Spinal cord (tissue), 9 donors: ENCODE measurements at regions not wholly inside any gene's neighbourhood (a gene's known extent, or its start where the extent isn't known, plus 50 kb on each side); places are given as distances from the start of the nearest gene placed in this dataset.
"Not testable (repeated sequence)": the region's sequence is repeated elsewhere in the genome, so short reads cannot be mapped to it uniquely, and the experiment has no call there.

Experiments
- DNase-seq, 6 donors: peaks; one replicate each; pipeline versions ENCODE4 v3.0.0 to v3.0.0-alpha.2; 2013 to 2015; ENCODE audit warnings: low spot score in 6 of 6, low read depth in 4 of 6
- H3K27ac ChIP-seq: one replicate; pipeline ENCODE4 v1.5.1; 2013; ENCODE audit warnings: low read depth, low read length, control low read depth
- H3K27me3 ChIP-seq: one replicate; pipeline ENCODE4 v1.6.1; 2013; ENCODE audit warnings: low read length; ENCODE audit not compliant: control insufficient read depth, insufficient read depth
- H3K36me3 ChIP-seq: one replicate; pipeline ENCODE4 v1.6.1; 2013; ENCODE audit warnings: low read length; ENCODE audit not compliant: control insufficient read depth, insufficient read depth
- H3K4me1 ChIP-seq: one replicate; pipeline ENCODE4 v1.6.1; 2013; ENCODE audit warnings: low read length; ENCODE audit not compliant: control insufficient read depth, insufficient read depth
- H3K4me3 ChIP-seq: one replicate; pipeline ENCODE4 v1.5.1; 2013; ENCODE audit warnings: low read depth, low read length, control low read depth
- H3K9me3 ChIP-seq: one replicate; pipeline ENCODE4 v1.6.1; 2013; ENCODE audit warnings: low read length; ENCODE audit not compliant: control insufficient read depth, insufficient read depth
- WGBS: methylation state at CpG from one replicate; pipeline ENCODE4 v1.1.5; 2013; ENCODE audit warnings: missing lambda C conversion rate; ENCODE audit not compliant: insufficient coverage; 5-methylcytosine and 5-hydroxymethylcytosine counted together
- donor health status: healthy.

GRCh38 chr20:56722042-56722441 lies 92.9 kb downstream of the TFAP2C start:
- no peak overlapping the region for H3K27ac ChIP-seq
- no peaks in the 10 kb centered on the region for H3K36me3 ChIP-seq
- H3K4me1 ChIP-seq, result no peaks in the 10 kb centered on the region
- H3K27me3 ChIP-seq, result no peaks in the 10 kb centered on the region
- peak in 3 of 6 donors; percentile 33 to 73 (median 61) for DNase-seq
- no peaks in the 10 kb centered on the region for H3K9me3 ChIP-seq
- H3K4me3 ChIP-seq, result no peak overlapping the region
- WGBS, result 63% methylated on average over 10 of the region's 10 CpGs

DNA sequence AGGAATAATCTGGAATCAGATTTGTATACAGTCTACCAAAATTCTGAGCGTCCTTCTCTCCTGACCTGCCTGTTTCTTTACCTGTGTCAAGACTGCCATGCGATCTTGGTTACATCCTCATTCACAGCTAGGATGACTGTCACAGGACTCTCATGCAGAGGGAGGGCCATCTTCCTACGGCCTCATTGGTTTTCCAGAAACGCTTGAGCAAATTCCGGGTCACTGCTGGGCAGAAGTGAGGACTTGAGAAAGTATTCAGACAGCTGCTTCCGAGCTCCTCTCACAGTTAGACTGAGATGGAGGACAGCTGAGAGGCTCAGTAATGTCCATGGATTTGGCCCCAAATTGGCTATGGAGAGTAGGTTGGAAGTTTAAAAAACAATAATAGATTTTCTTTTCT lies 94.2 kb downstream of the TFAP2C start:
- Histone ChIP-seq H3K9me3 (no peaks in the 10 kb centered on the region), H3K4me3 (no peak overlapping the region), H3K36me3 (no peaks in the 10 kb centered on the region), H3K4me1 (no peaks in the 10 kb centered on the region), H3K27ac (no peak overlapping the region), H3K27me3 (no peaks in the 10 kb centered on the region)
- WGBS, result 95% methylated on average over 6 of the region's 6 CpGs
- no peak for DNase-seq

- no peak for DNase-seq
- no peaks in the 10 kb centered on the region for H3K36me3 ChIP-seq
- WGBS, result 66% methylated on average over 4 of the region's 5 CpGs
- H3K27me3 ChIP-seq, result no peaks in the 10 kb centered on the region
- no peak overlapping the region for H3K27ac ChIP-seq
- H3K4me1 ChIP-seq, result no peaks in the 10 kb centered on the region
- H3K4me3 ChIP-seq, result no peak overlapping the region
- no peaks in the 10 kb centered on the region for H3K9me3 ChIP-seq
Observed at GRCh38 chr20:56724241-56724757, 95.2 kb downstream of the TFAP2C start.

GRCh38 chr20:56730003-56730402 lies 100.9 kb downstream of the TFAP2C start:
- Histone ChIP-seq H3K27ac (no peak overlapping the region), H3K9me3 (no peaks in the 10 kb centered on the region)
- WGBS, result 97% methylated on average over 8 of the region's 8 CpGs

GRCh38 chr20:56730996-56731395 lies 101.9 kb downstream of the TFAP2C start:
- Histone ChIP-seq H3K9me3 (no peaks in the 10 kb centered on the region), H3K4me1 (no peaks in the 10 kb centered on the region), H3K27ac (no peak overlapping the region), H3K36me3 (no peaks in the 10 kb centered on the region), H3K4me3 (no peak overlapping the region), H3K27me3 (peaks cover 5% of the 10 kb centered on the region)
- no peak for DNase-seq
- 47% methylated on average over 5 of the region's 7 CpGs for WGBS

More at GRCh38 chr20:56730003-56730402, 100.9 kb downstream of the TFAP2C start:
- H3K27me3 ChIP-seq, result no peaks in the 10 kb centered on the region
- H3K36me3 ChIP-seq, result no peaks in the 10 kb centered on the region
- DNase-seq, result no peak
- H3K4me3 ChIP-seq, result no peak overlapping the region
- H3K4me1 ChIP-seq, result no peaks in the 10 kb centered on the region

GRCh38 chr20:56731476-56731875 lies 102.4 kb downstream of the TFAP2C start:
- no peak for DNase-seq
- Histone ChIP-seq H3K9me3 (no peaks in the 10 kb centered on the region), H3K4me1 (no peaks in the 10 kb centered on the region), H3K27me3 (peaks cover 10% of the 10 kb centered on the region), H3K27ac (no peak overlapping the region), H3K4me3 (no peak overlapping the region), H3K36me3 (no peaks in the 10 kb centered on the region)
- 100% methylated on average over 2 of the region's 4 CpGs for WGBS

DNA sequence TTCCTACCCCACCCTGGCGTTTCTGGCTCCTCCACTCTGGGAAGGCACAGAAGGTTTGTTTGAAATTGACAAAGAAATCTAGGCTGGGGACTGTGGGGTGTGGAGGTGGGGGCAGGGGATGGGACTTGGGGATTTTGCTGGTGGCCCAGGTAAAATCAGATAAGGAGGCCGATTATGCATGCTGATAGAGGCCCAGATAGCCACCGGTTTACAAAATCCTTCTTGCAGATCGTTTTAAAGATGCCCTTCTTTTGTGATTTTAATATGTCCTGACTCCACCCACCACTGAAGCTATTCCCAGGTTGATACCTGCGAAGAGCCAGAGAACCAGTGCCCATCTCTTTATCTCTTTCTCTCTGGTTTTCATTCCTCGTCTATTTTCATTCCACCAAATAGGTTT lies 104.9 kb downstream of the TFAP2C start:
- Histone ChIP-seq H3K27me3 (peaks cover 15% of the 10 kb centered on the region), H3K4me3 (no peak overlapping the region), H3K36me3 (no peaks in the 10 kb centered on the region), H3K27ac (no peak overlapping the region), H3K4me1 (no peaks in the 10 kb centered on the region), H3K9me3 (no peaks in the 10 kb centered on the region)
- 40% methylated on average over 3 of the region's 6 CpGs for WGBS
- DNase-seq, result no peak

- no peaks in the 10 kb centered on the region for H3K4me1 ChIP-seq
- no peak overlapping the region for H3K4me3 ChIP-seq
- H3K27me3 ChIP-seq, result peaks cover 15% of the 10 kb centered on the region
- 47% methylated on average over 15 of the region's 15 CpGs for WGBS
- H3K36me3 ChIP-seq, result no peaks in the 10 kb centered on the region
- H3K9me3 ChIP-seq, result no peaks in the 10 kb centered on the region
- peak in 1 of 6 donors; percentile 43 for DNase-seq
- no peak overlapping the region for H3K27ac ChIP-seq
Observed at GRCh38 chr20:56735084-56735642, 106.1 kb downstream of the TFAP2C start.

DNA sequence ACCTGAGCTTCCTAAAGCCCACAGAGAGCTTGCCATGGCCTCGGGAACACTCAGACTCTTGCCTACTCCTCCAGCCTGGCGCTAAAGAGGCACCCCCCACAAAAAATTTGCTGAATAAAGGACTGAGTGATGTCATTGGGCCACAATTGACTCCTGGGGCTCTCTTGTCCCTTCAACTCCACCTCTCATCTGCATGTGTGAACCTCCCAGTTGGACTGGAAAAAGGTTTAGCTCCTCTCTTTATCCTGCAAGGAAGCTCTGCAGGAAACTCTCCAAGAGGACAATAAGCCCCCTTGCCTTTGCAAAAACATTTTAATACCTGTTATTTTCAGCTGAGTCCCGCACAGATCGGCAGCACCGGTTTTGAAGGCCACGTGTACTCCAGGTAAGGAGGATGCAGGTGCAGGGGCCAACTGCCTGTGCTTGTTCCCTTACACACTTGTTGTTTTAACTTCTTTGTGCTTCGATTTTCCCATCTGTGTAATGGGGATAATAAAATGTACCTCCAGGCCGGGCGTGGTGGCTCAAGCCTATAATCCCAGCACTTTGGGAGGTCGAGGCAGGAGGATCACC lies 107.3 kb downstream of the TFAP2C start:
- Histone ChIP-seq H3K9me3 (no peaks in the 10 kb centered on the region), H3K36me3 (no peaks in the 10 kb centered on the region), H3K27ac (no peak overlapping the region), H3K4me3 (no peak overlapping the region), H3K4me1 (no peaks in the 10 kb centered on the region), H3K27me3 (peaks cover 15% of the 10 kb centered on the region)
- WGBS, result 9% methylated on average over 7 of the region's 10 CpGs
- DNase-seq, result no peak

DNA sequence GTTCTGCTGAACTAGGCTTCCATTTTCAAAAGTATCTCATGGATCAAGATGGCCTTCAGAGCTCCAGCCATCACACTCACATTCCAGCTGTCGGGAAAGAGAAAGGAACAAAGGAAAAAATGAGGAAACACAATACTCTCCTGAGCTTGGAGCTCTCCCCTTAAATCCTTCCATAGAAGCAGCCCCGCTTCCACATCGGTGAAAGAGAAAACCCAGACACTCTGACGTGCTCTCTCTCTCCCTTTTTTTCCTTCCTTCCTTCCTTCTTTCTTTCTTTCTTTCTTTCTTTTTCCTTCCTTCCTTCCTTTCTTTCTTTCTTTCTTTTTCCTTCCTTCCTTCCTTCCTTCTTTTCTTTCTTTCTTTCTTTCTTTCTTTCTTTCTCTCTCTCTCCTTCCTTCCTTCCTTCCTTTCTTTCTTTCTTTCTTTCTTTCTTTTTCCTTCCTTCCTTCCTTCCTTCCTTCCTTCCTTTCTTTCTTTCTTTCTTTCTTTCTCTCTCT lies 115.3 kb downstream of the TFAP2C start:
- not testable (repeated sequence) for H3K27ac ChIP-seq, H3K9me3 ChIP-seq, H3K36me3 ChIP-seq, H3K27me3 ChIP-seq, DNase-seq, H3K4me3 ChIP-seq, H3K4me1 ChIP-seq
- 89% methylated on average over 4 of the region's 4 CpGs for WGBS
